GM21381 (cell line): ENCODE measurements at regions not wholly inside any gene's neighbourhood (a gene's known extent, or its start where the extent isn't known, plus 50 kb on each side); places are given as distances from the start of the nearest gene placed in this dataset.
"Not testable (repeated sequence)": the region's sequence is repeated elsewhere in the genome, so short reads cannot be mapped to it uniquely, and the experiment has no call there.

Source experiments
- ATAC-seq: cut with Tn5 transposase; IDR thresholded peaks from one replicate; pipeline ENCODE4 v1.9.1; 2021; ENCODE audit warnings: mild to moderate bottlenecking, moderate library complexity; ENCODE audit not compliant: unreplicated experiment

DNA sequence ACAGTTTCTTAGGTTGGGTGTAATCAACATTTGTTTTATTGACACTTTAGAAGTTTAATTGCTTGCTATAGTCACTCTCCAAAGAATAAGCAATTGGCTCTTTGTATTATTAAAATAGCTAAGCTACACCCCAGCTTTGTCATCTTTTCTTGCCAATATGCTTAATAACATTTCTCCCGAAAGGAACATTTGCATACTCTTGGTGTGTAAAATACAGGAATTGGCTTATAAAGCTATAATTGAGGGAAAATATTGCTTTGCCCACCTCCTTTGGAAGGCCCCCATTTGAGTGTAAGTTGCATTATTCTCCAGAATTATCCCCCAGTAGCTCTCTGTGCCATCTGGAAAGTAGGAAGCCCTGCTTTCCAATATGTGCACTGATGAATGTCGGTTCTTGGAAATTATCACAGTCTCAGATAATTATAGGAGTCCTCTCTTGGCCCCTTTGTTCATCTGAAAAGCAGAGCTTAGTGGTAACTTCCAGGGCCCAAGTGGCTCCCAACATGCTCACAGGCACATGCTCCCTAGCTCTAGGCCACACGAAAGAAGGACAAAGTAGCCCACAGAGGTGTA, 92.4 kb upstream of the B3GAT2 start:
- no peak for ATAC-seq

DNA sequence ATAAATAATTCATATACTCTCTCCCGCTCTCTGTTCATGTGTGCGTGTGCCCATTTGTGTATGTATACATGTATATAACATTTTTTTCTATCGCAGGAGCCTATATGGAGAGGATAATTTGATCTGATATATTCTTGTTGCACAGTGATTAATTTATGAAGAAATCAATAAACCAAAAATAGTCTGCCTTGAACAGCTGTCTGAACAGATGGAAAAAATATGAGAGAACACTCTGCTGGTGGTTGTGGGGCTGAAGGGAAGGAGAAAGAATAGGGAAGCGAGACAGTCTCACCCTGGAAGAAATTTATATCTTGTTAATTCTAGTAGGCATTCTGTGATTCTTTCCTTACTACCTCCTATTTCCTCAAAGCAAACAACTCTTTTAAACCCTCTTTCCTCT, 96.6 kb upstream of the B3GAT2 start:
- no peak for ATAC-seq

DNA sequence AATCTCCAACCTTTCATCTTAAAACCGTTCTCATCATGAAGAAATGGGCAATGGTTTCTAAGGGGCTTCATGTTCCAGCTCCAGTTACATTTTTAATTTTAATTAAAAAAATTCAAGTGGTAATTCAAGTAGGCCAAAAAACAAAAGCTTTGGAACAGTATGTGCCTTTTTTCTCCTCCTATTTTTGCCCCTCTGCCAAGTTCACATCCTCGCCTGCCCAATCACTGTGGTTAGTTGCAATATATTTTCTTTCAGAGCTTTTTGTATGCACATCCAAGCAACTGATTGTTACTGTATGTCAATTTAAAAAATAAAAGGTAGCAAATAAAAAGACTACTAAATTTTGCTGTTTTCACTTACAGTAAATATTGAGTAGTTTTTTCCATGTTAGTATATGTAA, 99.8 kb upstream of the B3GAT2 start:
- no peak for ATAC-seq

DNA sequence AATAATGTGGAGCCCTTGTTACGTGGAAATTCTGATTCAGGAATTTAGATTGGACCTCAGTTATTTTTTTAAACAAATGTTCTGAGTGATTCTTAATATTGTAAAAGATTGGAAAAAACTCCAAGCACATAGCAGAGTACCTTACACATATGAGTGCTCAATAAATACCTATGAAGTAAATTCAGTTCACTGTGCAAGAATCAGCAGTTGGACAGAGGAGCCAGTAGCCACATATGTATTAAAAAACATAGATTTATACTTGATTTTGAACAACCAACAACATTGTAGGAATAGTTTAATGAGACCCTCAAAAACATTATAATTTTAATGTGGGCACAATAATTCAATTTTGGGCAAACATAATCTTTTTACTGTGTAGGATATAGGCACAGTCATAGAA, 109.3 kb upstream of the B3GAT2 start:
- ATAC-seq: no peak

DNA sequence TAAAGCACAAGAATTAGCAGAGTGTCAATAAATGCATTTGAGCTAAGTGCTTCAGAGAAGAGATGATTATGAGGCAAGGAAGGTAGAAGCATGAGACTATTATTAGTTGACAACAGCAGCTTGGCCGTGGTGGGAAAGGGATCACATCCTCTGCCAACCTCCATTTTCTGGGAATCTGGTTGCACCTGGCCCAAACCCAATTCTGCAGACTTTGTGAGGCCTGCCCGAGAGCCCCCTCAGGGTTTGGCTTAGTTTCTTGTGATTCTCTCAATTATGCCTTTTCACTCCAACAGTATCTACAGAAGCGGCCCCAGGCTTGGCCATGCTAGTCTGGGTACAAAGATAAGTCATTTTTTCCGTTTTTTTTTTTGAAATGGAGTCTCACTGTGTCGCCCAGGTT, 111.0 kb upstream of the B3GAT2 start:
- no peak for ATAC-seq

DNA sequence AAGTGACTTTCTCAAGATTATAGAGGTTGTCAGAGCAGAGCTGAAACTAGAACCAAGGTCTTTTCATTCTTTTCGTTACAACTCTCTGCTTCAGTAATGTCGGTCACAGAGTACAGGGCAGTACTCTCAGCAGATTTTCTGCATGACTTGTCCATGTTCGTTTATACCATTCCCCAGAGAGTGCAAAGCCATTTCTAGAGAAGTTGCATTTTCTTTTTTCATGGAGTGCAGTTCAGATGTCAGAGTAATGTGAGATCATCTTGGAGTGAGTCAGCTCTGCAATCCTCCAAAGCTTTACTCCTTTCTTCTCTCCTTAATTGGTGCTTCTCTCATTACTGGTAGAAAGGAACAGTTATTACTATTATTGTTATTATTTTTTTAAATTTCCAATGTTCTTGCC, 115.6 kb upstream of the B3GAT2 start:
- no peak for ATAC-seq

DNA sequence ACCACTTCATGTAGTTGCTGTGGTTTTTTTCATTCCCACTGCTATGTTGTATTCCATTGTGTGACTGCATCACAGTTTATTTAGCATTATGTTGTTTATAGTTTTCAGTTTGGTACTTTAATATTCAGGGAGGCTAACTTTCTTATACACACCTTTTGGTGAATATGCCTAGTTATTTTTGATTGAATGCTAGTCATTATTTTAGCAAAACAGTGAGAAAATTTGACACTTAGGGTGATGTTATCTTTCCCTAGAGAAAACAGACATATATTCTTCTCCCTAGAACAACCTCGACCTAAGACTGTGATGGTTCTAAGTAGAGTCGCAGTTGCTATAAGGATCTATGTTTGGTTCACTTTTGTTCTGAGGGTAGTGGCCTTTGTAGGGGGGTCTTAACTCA, 120.8 kb upstream of the B3GAT2 start:
- no peak for ATAC-seq

DNA sequence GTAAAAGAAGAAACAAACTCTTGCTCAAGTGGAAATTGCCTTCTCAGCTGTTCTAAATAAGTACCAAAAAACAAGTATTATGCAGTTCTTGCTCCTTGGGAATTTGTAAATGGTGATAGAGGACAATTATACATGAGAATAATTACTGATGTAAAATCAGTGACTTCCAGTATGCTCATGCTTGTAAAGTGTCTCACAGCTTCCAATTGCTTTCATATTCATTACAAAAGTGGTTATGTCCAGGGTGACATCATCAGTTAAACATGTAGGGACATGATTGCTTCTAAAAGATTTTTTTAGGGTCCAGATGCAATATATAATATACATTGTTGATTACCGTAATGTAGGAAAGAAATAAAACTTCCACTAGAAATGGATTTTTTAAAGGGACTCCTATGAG, 122.8 kb upstream of the B3GAT2 start:
- ATAC-seq: no peak

DNA sequence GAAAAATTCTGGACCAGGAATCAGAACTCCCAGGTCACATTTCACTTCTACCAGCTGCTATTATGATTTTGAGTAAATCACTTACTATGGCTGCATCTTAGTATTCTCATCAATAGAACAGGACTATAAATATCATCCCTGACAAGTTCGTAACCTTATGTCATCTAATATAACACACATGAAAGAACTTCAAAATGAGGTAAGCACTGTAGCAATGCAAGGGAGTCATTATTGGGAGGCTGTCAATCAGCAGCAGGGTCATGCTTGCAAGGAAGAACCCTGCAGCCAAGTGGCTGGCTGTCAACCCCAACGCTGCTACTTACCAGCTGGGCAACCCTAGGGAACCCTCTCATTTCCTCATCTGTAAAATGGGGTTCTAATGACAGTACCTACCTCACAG, 123.3 kb upstream of the B3GAT2 start:
- ATAC-seq: no peak

DNA sequence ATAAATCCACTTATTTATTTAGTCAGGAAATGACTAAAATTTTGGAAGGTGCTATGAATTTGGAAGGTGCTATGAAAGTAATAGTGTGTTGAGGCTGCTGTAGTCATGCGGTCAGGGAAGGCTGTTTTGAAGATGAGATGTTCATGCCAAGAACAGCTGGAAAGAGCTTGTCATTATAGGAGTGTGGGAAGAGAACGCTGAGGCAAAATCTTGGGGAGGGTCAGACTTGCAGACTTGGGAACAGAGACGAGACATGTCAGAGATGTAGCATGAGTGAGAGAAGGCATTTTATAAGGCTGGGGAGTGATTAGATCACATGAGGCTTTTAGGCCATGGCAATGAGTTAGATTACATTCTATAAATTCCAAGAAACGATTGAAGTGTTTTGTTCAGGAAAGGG, 124.0 kb upstream of the B3GAT2 start:
- no peak for ATAC-seq

DNA sequence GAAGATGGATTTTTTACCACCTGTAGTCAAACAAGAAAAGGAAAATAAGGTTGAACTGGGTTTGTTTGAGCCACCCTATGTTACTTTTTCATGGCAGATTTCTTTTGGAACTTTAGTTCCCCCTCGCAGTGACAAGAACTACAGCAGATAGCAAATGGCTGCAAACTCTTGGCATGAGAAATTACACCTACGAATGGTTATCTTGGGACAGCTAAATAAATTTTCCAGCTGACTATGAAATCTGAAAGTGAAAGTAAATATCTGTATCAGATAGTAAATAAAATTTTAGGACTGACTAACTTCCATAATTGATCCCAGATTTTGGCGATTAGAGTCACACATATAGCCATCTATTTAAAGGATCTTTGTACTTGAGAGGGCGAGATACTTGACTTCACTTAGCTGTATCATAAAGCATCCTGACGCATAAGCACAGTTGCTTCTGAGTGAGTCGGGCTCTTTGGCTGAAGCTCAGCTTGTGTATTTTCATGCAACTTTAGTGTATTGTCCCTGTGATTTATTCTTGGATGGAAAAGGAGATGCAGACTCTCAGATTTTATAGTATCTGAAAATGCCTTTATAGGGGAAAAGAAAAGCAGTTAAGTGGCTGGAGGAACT, 125.3 kb upstream of the B3GAT2 start:
- no peak for ATAC-seq

DNA sequence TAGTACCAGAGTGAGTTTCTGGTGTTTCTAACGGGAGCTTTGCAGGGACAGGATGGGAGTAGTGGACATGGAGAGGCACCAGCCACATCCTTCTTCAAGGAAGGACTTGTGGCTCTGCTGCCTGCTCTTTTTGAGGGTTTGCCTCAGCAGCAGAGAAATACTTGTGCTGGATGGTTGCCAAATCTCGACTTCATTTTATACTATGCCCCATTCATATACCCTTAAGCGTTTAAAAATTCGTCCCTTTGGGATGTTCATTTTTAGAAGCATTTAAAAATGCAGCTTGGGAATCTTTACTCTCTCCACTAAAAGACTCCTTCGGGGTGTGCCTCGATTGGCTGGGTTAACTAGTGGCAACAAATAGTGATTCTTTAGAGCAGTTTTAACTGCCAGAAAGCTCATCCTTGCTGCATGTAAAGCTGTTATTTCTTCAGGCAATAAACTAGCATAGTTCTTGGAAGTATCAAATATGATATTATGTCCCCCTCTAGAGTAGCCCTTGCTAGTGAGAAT, 126.5 kb upstream of the B3GAT2 start:
- no peak for ATAC-seq

DNA sequence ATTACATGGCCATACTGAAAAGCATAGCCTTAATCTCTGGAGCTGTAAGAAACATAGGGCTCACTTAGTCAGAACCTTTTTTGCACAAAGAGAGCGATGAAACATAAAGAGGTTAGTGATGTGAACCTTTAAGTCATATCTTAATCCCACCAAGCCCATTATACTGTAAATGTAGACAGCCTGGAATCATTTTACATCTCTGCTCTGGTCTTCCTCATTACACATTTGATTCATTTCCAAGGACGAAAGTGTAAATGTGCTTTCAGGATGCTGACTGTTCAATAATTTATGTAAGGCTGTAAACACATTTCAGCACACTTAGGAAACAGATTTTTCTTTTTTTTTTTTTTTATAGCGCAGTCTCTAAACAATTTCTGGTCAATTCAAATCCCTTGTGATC, 131.3 kb upstream of the B3GAT2 start:
- ATAC-seq: no peak

DNA sequence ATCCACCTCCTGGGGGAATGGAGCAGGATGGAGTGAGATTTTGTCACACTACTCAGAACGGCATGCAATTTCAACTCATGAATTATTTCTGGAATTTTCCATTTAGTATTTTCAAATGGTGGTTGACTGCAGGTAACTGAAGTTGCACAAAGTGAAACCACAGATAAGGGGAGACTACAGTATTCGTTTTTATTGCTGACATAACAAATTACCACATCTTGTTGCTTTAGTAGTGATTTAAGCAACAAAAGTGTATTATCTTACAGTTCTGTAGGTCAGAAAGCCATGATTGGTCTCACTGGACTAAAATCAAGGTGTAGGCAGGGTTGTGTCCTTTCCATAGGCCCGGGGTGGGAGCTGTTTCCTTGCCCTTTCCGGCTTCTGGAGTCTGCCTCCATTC, 133.4 kb upstream of the B3GAT2 start:
- ATAC-seq: no peak

DNA sequence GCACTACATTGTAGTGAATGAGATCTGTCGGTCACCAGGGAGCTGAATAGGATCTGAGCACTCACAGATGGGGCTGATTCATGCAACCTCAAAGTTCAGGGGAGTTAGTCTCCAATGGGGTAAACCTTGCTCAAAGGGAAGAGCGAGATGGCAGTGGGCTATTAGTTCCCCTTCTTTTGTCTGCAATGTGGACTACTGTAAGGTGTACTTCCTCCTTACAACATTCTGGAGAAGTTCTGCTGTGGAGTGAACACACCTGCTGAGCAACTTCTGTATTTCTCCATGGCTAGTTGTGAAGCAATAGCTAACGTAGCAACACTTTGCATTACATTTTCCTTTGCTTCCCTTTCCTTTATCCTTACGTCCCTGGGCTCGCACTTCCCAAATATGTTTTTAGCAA, 134.3 kb upstream of the B3GAT2 start:
- no peak for ATAC-seq

DNA sequence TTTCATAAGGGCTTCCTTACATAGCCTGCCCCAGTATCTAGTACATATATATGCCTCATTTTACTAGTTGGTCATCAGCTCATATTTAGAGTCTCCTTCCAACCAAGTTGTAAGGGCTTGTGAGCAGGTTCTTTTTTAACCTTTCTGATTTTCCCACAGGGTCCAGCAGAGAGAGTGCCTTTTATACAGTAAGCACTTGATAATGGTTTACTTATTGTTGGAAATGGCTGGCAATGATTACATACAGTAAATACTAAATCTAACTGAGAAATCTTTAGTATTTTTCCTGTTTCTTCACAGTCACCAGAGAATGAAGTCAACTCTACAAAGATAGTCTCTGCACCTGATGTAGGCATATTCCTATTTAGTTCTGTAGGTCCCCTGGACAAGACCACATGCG, 135.1 kb upstream of the B3GAT2 start:
- ATAC-seq: no peak

DNA sequence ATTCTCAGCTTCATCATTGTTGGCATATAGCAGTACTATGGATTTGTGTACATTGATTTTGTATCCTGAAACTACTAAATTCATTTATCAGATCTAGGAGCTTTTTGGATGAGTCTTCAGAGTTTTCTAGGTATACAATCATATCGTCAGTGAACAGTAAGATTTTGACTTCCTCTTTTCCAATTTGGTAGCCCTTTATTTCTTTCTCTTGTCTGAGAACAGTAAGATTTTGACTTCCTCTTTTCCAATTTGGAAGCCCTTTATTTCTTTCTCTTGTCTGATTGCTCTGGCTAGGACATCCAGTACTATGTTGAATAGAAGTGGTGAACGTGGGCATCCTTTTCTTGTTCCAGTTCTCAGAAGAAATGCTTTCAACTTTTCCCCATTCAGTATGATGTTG, 140.4 kb upstream of the B3GAT2 start:
- ATAC-seq: not testable (repeated sequence)

DNA sequence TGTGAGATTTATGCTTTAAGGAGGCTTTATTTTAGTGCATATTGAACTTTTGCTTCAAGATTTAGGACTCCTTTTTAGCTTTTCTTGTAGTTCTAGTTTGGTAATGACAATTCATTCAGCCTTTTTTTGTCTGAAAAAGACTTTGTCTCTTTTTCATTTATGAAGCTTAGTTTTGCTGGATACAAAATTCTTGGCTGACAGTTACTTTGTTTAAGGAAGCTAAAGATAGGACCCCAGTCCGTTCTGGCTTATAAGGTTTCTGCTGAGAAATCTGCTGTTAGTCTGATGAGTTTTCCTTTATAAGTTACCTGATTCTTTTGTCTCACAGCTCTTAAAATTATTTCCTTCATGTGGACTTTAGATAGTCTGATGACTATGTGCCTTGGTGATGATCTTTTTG, 142.8 kb upstream of the B3GAT2 start:
- no peak for ATAC-seq

DNA sequence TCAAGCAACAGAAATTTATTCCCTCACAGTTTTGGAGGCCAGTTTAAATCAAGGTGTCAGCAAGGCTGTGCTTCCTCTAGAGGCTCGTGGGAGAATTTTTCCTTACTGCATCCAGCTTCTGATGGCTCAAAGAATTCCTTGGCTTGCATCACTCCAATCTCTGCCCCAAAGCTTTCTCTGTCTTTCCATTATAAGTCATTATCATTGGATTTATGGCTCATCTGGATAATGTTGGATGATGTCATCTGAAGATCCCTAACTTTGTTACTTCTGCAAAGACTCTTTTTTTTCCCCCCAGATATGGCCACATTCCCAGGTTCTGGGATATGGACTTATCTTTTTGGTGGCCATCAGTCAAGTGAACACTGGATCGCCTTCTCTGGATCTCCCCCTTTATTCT, 146.3 kb upstream of the B3GAT2 start:
- no peak for ATAC-seq

DNA sequence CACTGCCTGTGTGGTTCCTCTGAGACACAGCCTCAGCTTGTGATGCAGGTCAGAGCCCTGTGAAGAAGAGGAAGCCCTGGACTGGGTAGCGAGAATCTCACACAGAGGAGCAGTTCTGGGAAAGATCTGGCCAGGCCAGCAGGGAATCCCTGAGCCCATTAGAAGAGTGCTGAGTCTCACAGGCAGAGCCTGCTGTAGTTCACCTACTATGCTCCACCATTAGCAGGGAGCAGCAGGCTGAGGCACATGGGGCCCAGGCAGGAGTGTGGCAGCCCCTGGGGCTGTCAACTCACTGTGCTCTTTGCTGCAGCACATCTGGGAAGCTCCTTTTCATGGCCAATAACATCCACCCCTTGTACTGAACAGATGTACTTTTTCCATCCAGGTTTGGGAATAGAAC, 146.8 kb upstream of the B3GAT2 start:
- no peak for ATAC-seq

DNA sequence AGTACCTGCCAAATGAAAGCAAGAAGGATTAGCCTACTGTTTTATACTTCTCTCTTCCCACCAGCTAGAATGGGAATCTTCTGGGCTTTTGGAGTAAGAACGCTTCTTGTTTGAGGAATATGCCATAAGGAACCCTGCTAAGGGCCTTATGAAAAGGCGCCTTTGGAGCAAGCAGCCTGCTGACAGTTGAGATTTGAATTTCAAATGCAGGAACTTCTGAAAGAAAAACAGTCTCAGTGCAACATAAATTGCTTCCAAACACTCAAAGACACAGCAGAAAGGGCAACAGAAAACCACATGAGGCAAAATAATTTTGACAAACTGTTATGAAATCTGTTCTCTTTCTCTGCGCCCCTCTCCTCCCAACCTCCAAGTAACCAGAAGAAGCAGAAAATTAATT, 149.4 kb upstream of the B3GAT2 start:
- no peak for ATAC-seq

DNA sequence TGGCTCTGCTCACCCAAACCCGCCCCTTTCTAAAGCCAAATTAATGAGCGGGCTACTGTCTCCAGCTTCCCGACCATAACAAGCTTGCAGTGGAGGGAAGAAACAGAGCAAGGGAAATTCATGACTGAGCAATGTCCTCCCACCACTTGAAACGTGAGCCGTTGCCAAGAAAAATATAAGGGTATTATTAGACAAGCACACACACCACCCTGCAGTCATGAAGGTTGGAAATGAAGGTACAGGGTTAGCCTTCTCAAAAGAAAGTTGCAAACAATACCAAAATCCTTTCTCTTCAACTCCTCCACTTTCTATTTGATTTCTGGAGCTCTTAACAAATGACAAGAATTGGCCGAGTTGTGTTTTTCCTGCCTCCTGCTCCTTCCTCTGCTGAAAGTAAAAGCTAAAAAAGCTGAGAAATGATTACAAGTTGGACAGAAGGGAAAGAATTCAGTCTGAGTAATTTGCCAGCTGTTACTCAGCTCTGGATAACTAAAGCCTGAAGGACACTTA, 151.1 kb upstream of the B3GAT2 start:
- no peak for ATAC-seq

DNA sequence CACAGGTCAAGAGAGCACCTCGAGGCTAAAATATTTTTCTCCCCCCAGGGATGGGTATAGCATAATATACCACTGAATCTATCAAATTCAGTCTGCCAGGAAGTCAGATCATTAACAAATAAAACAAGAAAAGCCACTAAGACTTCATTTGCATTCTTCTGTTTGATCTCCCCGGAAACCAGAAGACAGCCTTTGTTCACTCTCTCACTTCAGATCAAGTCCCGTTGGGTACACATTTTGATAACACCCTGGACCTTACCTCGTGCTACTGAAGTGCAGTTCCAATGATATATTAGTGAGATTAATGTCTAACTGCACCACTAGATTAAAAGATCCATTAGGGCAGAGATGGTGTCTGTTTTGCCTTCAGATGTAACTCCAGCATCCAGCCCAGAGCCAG, 157.7 kb upstream of the B3GAT2 start:
- ATAC-seq: no peak
